HepG2 (cell line): ENCODE measurements at regions not wholly inside any gene's neighbourhood (a gene's known extent, or its start where the extent isn't known, plus 50 kb on each side); places are given as distances from the start of the nearest gene placed in this dataset.

Experiments used
- ATF7 ChIP-seq, 2 experiments: fragments of 450-650 bp in 1 of 2; sonication (generic) in 1 of 2; formaldehyde crosslinking in 1 of 2; IDR thresholded peaks; 2 replicates each; pipeline versions ENCODE4 v1.4.0 to v1.6.1; 2016 to 2020; ENCODE audit warnings: antibody characterized with exemption in 1 of 2, mild to moderate bottlenecking in 1 of 2, missing genetic modification reagents in 1 of 2
- CHD2 ChIP-seq: IDR thresholded peaks from 2 replicates; pipeline ENCODE4 v1.6.1; 2011; ENCODE audit warnings: low read depth, low read length, improper control_type of control experiment
- GLI4 ChIP-seq: sonication (generic); formaldehyde crosslinking; IDR thresholded peaks from 2 replicates; pipeline ENCODE4 v1.5.1; 2020; ENCODE audit warnings: missing genetic modification reagents, mild to moderate bottlenecking, moderate library complexity, borderline replicate concordance
- MXI1 ChIP-seq: IDR thresholded peaks from 3 replicates; pipeline ENCODE4 v1.6.1; 2012; ENCODE audit warnings: low read depth, low read length, inconsistent platforms, borderline replicate concordance
- SUZ12 ChIP-seq: fragments of 150-350 bp; IDR thresholded peaks from 2 replicates; pipeline ENCODE4 v1.6.1; 2014; ENCODE audit warnings: low read depth, low read length
- TF ChIP-seq, protein P1 (sequence below): sonication (generic); formaldehyde crosslinking; IDR thresholded peaks from 2 replicates; pipeline ENCODE4 v1.5.0; 2020; ENCODE audit warnings: missing genetic modification reagents
- TF ChIP-seq, protein P2 (sequence below): IDR thresholded peaks from 2 replicates; pipeline ENCODE4 v1.6.1; 2012; ENCODE audit warnings: inconsistent platforms

DNA sequence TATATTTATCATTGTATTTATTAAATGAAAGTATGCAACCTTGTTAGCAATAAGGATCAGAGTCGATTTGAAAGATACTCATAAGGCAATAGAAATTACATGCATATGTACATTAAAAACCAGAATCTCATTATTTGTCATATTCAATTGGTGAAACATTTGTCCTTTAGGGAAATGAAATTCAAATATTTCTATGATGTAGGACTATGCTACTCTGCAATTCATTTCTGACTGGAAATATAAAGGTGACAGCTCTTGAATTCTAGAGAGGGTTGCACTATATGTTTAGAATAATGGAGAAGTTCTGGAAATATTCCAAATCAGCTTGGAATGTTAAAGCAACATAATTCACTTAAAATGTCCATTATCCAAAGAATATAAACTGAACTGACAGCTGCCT is 1519.8 kb downstream of the ARAP2 start:
- TF ChIP-seq MXI1 (no peak), GLI4 (no peak), ATF7 (IDR thresholded peaks at IDR 0.05) (no peak), ATF7 (CRISPR knock-in tag; IDR thresholded peaks at IDR 0.05) (no peak), CHD2 (no peak), SUZ12 (no peak)
- TF ChIP-seq, protein P1, sequence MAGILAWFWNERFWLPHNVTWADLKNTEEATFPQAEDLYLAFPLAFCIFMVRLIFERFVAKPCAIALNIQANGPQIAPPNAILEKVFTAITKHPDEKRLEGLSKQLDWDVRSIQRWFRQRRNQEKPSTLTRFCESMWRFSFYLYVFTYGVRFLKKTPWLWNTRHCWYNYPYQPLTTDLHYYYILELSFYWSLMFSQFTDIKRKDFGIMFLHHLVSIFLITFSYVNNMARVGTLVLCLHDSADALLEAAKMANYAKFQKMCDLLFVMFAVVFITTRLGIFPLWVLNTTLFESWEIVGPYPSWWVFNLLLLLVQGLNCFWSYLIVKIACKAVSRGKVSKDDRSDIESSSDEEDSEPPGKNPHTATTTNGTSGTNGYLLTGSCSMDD (CRISPR knock-in tag) = no peak
- TF ChIP-seq, protein P2, sequence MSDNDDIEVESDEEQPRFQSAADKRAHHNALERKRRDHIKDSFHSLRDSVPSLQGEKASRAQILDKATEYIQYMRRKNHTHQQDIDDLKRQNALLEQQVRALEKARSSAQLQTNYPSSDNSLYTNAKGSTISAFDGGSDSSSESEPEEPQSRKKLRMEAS = no peak
